ENCODE measurements at regions not wholly inside any gene's neighbourhood (a gene's known extent, or its start where the extent isn't known, plus 50 kb on each side); places are given as distances from the start of the nearest gene placed in this dataset.

DNA sequence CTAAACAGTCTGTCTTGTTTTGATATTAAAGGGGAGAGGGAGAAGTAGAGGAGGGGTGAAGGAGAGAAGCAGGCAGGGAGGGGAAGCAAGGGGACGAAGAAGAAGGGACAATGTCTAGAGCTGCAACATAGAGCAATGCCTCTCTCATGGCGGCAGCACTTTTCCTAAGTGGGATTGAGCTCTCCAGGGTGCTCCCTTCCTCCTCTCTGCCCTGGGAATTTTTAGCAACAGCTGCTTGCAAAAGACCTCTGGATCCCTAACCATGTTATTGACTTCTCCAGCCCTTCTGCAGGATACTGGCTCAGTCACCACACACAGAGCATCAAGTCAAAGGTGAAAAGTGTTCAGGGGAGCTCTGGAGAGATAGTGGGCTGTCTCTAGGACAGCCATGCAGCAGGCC, 734.9 kb downstream of the EPHA4 start:
- no peak overlapping the region for H3K4me3 ChIP-seq (ENCODE audit: low read depth, low read length)
- TF ChIP-seq, protein P1, sequence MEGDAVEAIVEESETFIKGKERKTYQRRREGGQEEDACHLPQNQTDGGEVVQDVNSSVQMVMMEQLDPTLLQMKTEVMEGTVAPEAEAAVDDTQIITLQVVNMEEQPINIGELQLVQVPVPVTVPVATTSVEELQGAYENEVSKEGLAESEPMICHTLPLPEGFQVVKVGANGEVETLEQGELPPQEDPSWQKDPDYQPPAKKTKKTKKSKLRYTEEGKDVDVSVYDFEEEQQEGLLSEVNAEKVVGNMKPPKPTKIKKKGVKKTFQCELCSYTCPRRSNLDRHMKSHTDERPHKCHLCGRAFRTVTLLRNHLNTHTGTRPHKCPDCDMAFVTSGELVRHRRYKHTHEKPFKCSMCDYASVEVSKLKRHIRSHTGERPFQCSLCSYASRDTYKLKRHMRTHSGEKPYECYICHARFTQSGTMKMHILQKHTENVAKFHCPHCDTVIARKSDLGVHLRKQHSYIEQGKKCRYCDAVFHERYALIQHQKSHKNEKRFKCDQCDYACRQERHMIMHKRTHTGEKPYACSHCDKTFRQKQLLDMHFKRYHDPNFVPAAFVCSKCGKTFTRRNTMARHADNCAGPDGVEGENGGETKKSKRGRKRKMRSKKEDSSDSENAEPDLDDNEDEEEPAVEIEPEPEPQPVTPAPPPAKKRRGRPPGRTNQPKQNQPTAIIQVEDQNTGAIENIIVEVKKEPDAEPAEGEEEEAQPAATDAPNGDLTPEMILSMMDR (IDR thresholded peaks at IDR 0.05; ENCODE audit: borderline replicate concordance, insufficient read depth, low read depth, low read length), result no peak

DNA sequence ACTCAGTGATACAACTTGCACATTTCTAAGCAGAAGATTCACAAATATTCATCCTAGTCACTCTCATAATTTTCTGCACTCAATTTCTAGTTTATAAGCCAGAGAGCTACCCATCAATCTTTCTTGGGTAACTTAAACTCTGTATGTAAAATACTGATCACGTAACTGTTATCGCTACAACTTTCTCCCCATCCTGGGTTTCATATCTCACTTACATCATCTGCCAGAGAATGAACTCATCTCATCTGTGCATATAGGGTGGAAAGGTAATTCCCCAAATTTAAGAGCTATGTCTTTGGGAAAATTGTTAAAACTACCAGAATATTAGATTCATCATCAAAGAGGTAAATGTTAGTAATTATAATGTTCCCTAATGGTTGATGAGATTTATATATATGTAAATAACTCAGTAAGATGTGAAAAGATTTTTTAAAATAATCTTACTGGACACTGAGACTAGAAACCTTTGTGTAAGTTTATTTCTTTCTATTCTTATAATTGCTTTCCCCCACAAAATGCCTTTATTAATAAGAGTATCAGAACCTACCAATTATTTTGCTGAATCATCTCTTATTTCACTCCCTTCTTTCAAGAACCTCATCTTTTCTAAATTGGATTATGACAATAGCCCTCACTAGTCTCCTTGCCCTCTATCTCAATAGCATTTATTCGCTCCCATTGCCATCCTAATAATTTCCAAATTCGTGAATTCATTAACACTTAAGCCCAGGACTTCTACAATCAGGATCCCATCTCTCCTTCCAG, 729.0 kb downstream of the EPHA4 start:
- TF ChIP-seq, protein P1 (IDR thresholded peaks at IDR 0.05; ENCODE audit: borderline replicate concordance, insufficient read depth, low read depth, low read length), result no peak
- no peak overlapping the region for H3K4me3 ChIP-seq (ENCODE audit: low read depth, low read length)

DNA sequence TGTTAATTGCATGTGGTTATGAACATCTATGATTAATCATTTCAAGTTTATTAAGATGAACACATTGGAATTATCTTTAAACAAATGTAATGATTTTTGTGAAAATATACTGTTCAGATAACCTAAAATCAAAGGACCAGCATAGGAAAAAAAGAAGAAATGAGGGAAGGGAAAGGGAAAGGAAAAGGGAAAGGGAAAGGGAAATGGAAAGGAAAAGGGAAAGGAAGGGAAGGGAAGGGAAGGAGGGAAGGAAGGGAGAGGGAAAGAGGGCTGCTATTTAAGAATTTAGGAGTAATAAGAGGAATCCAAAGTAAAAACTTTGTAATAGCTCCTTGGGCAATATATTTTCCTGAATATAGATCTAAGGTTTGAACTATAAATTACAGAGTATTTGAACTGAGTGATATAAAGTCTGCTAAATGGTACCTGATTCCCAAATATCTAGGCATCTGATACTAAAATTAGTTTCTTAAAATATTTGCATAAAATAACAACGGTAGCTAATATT, 726.3 kb downstream of the EPHA4 start:
- H3K4me3 ChIP-seq (ENCODE audit: low read depth, low read length), result no peak overlapping the region
- TF ChIP-seq, protein P1 (IDR thresholded peaks at IDR 0.05; ENCODE audit: borderline replicate concordance, insufficient read depth, low read depth, low read length), result no peak

DNA sequence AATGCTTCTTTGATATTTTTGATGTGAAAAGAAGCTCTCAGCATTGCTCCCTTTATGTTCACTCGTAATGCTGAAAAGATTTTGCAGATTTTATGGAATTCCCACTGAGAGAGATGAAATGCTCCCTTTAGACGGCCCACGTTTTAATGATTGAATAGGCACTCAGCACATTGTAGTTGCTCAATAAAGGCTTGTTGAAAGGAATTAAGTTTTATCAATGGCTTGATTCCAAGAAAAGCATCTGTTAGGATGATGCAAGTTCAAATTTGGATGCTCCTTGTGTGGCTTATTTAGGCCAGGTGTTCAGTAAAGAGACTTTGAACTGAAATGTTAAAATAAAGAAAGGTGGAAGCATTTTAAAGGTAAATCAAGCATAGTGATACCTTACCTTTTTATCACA, 725.1 kb downstream of the EPHA4 start:
- no peak overlapping the region for H3K4me3 ChIP-seq (ENCODE audit: low read depth, low read length)
- TF ChIP-seq, protein P1 (IDR thresholded peaks at IDR 0.05; ENCODE audit: borderline replicate concordance, insufficient read depth, low read depth, low read length), result no peak

DNA sequence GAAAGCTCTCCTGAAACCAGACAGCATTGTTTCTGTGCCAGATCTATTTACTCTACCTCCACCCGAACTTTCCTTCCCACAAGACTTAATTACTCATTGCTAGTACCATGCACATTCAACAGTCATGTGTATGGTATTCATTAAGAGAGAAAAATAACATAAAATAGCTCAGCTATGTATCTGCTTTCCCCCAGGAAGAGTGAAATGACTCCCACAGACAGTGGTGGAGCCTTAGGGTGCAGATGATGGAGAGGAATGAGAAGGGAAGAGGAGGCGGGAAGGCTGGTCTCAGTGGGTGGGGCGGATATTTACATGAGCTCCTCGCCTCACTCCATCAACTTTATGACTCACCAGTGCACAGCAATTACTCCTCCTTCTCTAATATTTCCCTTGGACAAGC, 724.5 kb downstream of the EPHA4 start:
- TF ChIP-seq, protein P1 (IDR thresholded peaks at IDR 0.05; ENCODE audit: borderline replicate concordance, insufficient read depth, low read depth, low read length), result no peak
- no peak overlapping the region for H3K4me3 ChIP-seq (ENCODE audit: low read depth, low read length)

DNA sequence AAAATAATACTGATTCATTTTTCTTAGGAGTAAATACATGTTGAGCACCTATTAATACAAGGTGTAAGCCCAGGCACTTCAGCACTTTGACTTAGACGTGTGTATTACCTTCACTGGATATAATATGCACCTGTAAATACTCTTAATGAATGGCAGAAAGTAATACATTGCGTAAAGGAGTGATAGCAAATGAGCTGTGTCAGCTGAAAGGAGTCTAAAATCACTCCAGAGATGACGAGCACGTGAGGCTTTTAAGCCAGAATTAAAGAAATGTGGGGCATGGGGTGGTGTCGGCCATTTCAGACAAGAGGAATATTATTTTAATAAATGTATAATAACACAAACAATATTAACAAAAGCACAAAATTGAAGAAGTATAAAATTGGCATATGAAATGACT, 722.7 kb downstream of the EPHA4 start:
- TF ChIP-seq, protein P1 (IDR thresholded peaks at IDR 0.05; ENCODE audit: borderline replicate concordance, insufficient read depth, low read depth, low read length), result no peak
- no peak overlapping the region for H3K4me3 ChIP-seq (ENCODE audit: low read depth, low read length)

DNA sequence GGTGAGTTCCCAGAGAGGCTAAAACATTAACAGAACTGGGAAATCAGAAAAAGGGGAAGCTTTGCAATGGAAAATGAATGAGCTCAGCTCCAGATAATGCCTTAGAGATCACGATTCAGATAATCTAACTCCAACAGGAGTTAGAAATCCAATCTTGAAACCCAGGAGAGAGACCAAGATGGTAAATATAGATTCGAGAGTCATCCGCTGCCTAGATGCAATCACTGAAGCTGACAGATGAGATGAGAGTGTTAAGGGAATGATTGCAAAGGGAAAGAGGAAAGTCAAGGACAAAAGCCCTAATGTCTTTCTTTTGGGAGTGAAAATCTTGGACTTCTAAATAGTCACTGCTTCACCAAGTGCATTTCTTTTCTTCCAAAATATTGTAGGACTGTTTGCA, 722.0 kb downstream of the EPHA4 start:
- TF ChIP-seq, protein P1 (IDR thresholded peaks at IDR 0.05; ENCODE audit: borderline replicate concordance, insufficient read depth, low read depth, low read length), result no peak
- no peak overlapping the region for H3K4me3 ChIP-seq (ENCODE audit: low read depth, low read length)

Measured in GM12875 (cell line).